Mucosa of rectum (tissue), 2 donors: ENCODE measurements at regions not wholly inside any gene's neighbourhood (a gene's known extent, or its start where the extent isn't known, plus 50 kb on each side); places are given as distances from the start of the nearest gene placed in this dataset.
"Not testable (repeated sequence)": the region's sequence is repeated elsewhere in the genome, so short reads cannot be mapped to it uniquely, and the experiment has no call there.

Experiments
- H3K27ac ChIP-seq, 2 donors: one replicate each; pipeline ENCODE4 v1.7.0; 2013; ENCODE audit warnings: inconsistent platforms in 2 of 2, low read depth in 2 of 2, low read length in 2 of 2
- H3K27me3 ChIP-seq, 2 donors: one replicate each; pipeline ENCODE4 v1.7.0; 2013; ENCODE audit warnings: low read length in 2 of 2; ENCODE audit not compliant: control insufficient read depth in 2 of 2, insufficient read depth in 2 of 2
- H3K36me3 ChIP-seq, 2 donors: one replicate each; pipeline ENCODE4 v1.7.0; 2013; ENCODE audit warnings: low read length in 2 of 2; ENCODE audit not compliant: control insufficient read depth in 2 of 2, insufficient read depth in 2 of 2
- H3K4me1 ChIP-seq, 2 donors: one replicate each; pipeline ENCODE4 v1.7.0; 2013; ENCODE audit warnings: low read length in 2 of 2, mild to moderate bottlenecking in 1 of 2; ENCODE audit not compliant: control insufficient read depth in 2 of 2, insufficient read depth in 2 of 2
- H3K4me3 ChIP-seq, 2 donors: one replicate each; pipeline ENCODE4 v1.7.0; 2013; ENCODE audit warnings: low read length in 2 of 2
- H3K9ac ChIP-seq, 2 donors: one replicate each; pipeline ENCODE4 v1.7.0; 2013; ENCODE audit warnings: low read length in 2 of 2, low read depth in 1 of 2, mild to moderate bottlenecking in 1 of 2
- H3K9me3 ChIP-seq, 2 donors: one replicate each; pipeline ENCODE4 v1.7.0; 2013; ENCODE audit warnings: low read length in 2 of 2; ENCODE audit not compliant: control insufficient read depth in 2 of 2
- donor health status: healthy.
- donor health status: Normal muscosa, but diverticular disease.

GRCh38 chr9:22969350-22969979, 522.8 kb downstream of the DMRTA1 start:
- Histone ChIP-seq H3K36me3 (no peaks in the 10 kb centered on the region), H3K27ac (no peak overlapping the region), H3K27me3 (no peaks in the 10 kb centered on the region), H3K9me3 (no peaks in the 10 kb centered on the region), H3K4me3 (no peak overlapping the region), H3K4me1 (no peaks in the 10 kb centered on the region), H3K9ac (no peak overlapping the region)

GRCh38 chr9:22970434-22970975, 523.9 kb downstream of the DMRTA1 start:
- H3K9me3 ChIP-seq: no peaks in the 10 kb centered on the region
- H3K4me3 ChIP-seq: no peak overlapping the region
- H3K9ac ChIP-seq: no peak overlapping the region

GRCh38 chr9:22975951-22976350, 529.3 kb downstream of the DMRTA1 start:
- no peaks in the 10 kb centered on the region for H3K27me3 ChIP-seq
- no peak overlapping the region for H3K27ac ChIP-seq
- H3K4me3 ChIP-seq: no peak overlapping the region
- no peaks in the 10 kb centered on the region for H3K36me3 ChIP-seq
- no peaks in the 10 kb centered on the region for H3K4me1 ChIP-seq
- H3K9me3 ChIP-seq: no peaks in the 10 kb centered on the region
- no peak overlapping the region for H3K9ac ChIP-seq

More at GRCh38 chr9:22970434-22970975, 523.9 kb downstream of the DMRTA1 start:
- Histone ChIP-seq H3K36me3 (no peaks in the 10 kb centered on the region), H3K4me1 (no peaks in the 10 kb centered on the region), H3K27me3 (no peaks in the 10 kb centered on the region), H3K27ac (no peak overlapping the region)

GRCh38 chr9:22976454-22976853, 529.8 kb downstream of the DMRTA1 start:
- no peak overlapping the region for H3K9ac ChIP-seq
- H3K27ac ChIP-seq: no peak overlapping the region
- no peaks in the 10 kb centered on the region for H3K9me3 ChIP-seq
- H3K27me3 ChIP-seq: no peaks in the 10 kb centered on the region
- no peak overlapping the region for H3K4me3 ChIP-seq
- no peaks in the 10 kb centered on the region for H3K4me1 ChIP-seq
- H3K36me3 ChIP-seq: no peaks in the 10 kb centered on the region

- H3K4me3 ChIP-seq, H3K9ac ChIP-seq, H3K4me1 ChIP-seq, H3K27me3 ChIP-seq, H3K27ac ChIP-seq, H3K36me3 ChIP-seq, H3K9me3 ChIP-seq: not testable (repeated sequence)
These were observed 533.8 kb downstream of the DMRTA1 start for GRCh38 chr9:22980429-22980828.

- H3K27me3 ChIP-seq: no peaks in the 10 kb centered on the region
- H3K36me3 ChIP-seq: no peaks in the 10 kb centered on the region
- H3K4me3 ChIP-seq: no peak overlapping the region
- no peak overlapping the region for H3K27ac ChIP-seq
- no peaks in the 10 kb centered on the region for H3K9me3 ChIP-seq
- H3K4me1 ChIP-seq: no peaks in the 10 kb centered on the region
- no peak overlapping the region for H3K9ac ChIP-seq
These were observed 539.9 kb downstream of the DMRTA1 start for GRCh38 chr9:22986556-22986955.

- Histone ChIP-seq H3K27me3 (no peaks in the 10 kb centered on the region), H3K9me3 (no peaks in the 10 kb centered on the region), H3K4me3 (no peak overlapping the region), H3K36me3 (no peaks in the 10 kb centered on the region), H3K27ac (no peak overlapping the region), H3K4me1 (no peaks in the 10 kb centered on the region), H3K9ac (no peak overlapping the region)
These were observed 543.7 kb downstream of the DMRTA1 start for GRCh38 chr9:22990349-22990748.

- Histone ChIP-seq H3K4me3 (no peak overlapping the region), H3K9me3 (no peaks in the 10 kb centered on the region), H3K4me1 (no peaks in the 10 kb centered on the region), H3K27me3 (no peaks in the 10 kb centered on the region), H3K27ac (no peak overlapping the region), H3K36me3 (no peaks in the 10 kb centered on the region), H3K9ac (no peak overlapping the region)
These were observed 546.2 kb downstream of the DMRTA1 start for GRCh38 chr9:22992780-22993179.

GRCh38 chr9:22997923-22998322, 551.3 kb downstream of the DMRTA1 start:
- no peak overlapping the region for H3K9ac ChIP-seq
- peaks cover 0 to 5% of the 10 kb centered on the region in 2 donors for H3K9me3 ChIP-seq
- no peak overlapping the region for H3K27ac ChIP-seq
- no peaks in the 10 kb centered on the region for H3K36me3 ChIP-seq
- H3K27me3 ChIP-seq: no peaks in the 10 kb centered on the region
- no peak overlapping the region for H3K4me3 ChIP-seq
- no peaks in the 10 kb centered on the region for H3K4me1 ChIP-seq

- H3K36me3 ChIP-seq: no peaks in the 10 kb centered on the region
- H3K27ac ChIP-seq: no peak overlapping the region
- H3K27me3 ChIP-seq: no peaks in the 10 kb centered on the region
- no peaks in the 10 kb centered on the region for H3K9me3 ChIP-seq
- no peaks in the 10 kb centered on the region for H3K4me1 ChIP-seq
- H3K4me3 ChIP-seq: no peak overlapping the region
- H3K9ac ChIP-seq: no peak overlapping the region
These were observed 558.5 kb downstream of the DMRTA1 start for GRCh38 chr9:23005156-23005555.
